Astrocyte of the spinal cord (primary cell): ENCODE measurements at regions not wholly inside any gene's neighbourhood (a gene's known extent, or its start where the extent isn't known, plus 50 kb on each side); places are given as distances from the start of the nearest gene placed in this dataset.

Experiments used
- DNase-seq: peaks from one replicate; pipeline ENCODE4 v3.0.0; 2011; ENCODE audit warnings: low read depth, low spot score
- H3K4me3 ChIP-seq: 2 replicates; pipeline ENCODE4 v1.5.1; 2011; ENCODE audit warnings: low read depth, mild to moderate bottlenecking, low read length, moderate library complexity
- in situ Hi-C: cut with HindIII; loops from 2 replicates; pipeline ENCODE4 v1.10.0; 2017; ENCODE audit warnings: low sequenced_read_pairs
- TF ChIP-seq, protein P1 (sequence below): IDR thresholded peaks from 2 replicates; pipeline ENCODE4 v1.5.1; 2012; ENCODE audit warnings: low read depth, mild to moderate bottlenecking, low read length, inconsistent platforms

- H3K4me3 ChIP-seq, result no peak overlapping the region
- in situ Hi-C loops, result no loop called here
- DNase-seq, result no peak
- TF ChIP-seq, protein P1, sequence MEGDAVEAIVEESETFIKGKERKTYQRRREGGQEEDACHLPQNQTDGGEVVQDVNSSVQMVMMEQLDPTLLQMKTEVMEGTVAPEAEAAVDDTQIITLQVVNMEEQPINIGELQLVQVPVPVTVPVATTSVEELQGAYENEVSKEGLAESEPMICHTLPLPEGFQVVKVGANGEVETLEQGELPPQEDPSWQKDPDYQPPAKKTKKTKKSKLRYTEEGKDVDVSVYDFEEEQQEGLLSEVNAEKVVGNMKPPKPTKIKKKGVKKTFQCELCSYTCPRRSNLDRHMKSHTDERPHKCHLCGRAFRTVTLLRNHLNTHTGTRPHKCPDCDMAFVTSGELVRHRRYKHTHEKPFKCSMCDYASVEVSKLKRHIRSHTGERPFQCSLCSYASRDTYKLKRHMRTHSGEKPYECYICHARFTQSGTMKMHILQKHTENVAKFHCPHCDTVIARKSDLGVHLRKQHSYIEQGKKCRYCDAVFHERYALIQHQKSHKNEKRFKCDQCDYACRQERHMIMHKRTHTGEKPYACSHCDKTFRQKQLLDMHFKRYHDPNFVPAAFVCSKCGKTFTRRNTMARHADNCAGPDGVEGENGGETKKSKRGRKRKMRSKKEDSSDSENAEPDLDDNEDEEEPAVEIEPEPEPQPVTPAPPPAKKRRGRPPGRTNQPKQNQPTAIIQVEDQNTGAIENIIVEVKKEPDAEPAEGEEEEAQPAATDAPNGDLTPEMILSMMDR, result no peak
These were observed 63.3 kb upstream of the EXOC2 start for GRCh38 chr6:756224-756623.

GRCh38 chr6:754202-754601 is 61.3 kb upstream of the EXOC2 start:
- TF ChIP-seq, protein P1, result no peak
- DNase-seq, result no peak
- in situ Hi-C loops, result no loop called here
- H3K4me3 ChIP-seq, result no peak overlapping the region

- in situ Hi-C loops, result no loop called here
- TF ChIP-seq, protein P1, result no peak
- no peak for DNase-seq
- H3K4me3 ChIP-seq, result no peak overlapping the region
These were observed 60.5 kb upstream of the EXOC2 start for GRCh38 chr6:753486-753885.

DNA sequence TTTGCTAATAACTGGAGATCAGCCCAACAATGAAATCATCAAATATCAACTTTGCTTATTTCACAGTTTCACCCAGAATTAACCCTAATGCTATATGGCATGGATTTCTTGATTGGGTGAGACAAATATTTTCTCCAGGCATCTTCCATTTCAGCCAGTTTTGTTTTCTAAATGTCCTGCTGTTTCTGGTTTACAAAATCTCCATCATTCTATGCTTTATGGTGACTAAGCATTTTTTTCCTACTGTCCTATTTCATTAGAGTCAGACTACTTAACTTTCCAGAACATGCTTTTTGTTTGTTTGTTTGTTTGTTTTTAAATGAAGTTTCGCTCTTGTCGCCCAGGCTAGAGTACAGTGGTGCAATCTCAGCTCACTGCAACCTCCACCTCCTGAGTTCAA is 59.5 kb upstream of the EXOC2 start:
- no peak for DNase-seq
- in situ Hi-C loops, result no loop called here
- TF ChIP-seq, protein P1, result no peak
- no peak overlapping the region for H3K4me3 ChIP-seq

DNA sequence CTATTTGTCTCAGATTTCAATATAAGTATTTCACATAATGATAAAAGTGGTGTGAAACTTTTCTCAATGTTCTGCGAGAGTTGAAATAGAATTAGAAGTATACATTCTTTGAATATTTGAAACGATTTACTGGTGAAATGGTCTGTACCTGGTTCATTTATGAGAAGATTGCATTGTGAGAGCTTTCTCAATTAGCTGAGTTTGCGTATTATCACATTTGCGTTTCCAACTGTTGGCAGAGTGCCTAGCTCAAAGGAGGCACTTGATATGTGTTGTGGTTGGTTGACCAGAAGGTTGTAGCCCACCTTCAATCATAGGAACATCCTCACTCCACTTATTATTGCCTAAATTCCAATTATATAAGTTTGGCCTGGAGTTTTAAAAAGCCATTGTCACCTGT is 58.8 kb upstream of the EXOC2 start:
- TF ChIP-seq, protein P1, result no peak
- in situ Hi-C loops, result no loop called here
- DNase-seq, result no peak
- H3K4me3 ChIP-seq, result no peak overlapping the region

GRCh38 chr6:747921-748320 is 55.0 kb upstream of the EXOC2 start:
- H3K4me3 ChIP-seq, result no peak overlapping the region
- TF ChIP-seq, protein P1, result no peak
- in situ Hi-C loops, result no loop called here
- DNase-seq, result no peak

DNA sequence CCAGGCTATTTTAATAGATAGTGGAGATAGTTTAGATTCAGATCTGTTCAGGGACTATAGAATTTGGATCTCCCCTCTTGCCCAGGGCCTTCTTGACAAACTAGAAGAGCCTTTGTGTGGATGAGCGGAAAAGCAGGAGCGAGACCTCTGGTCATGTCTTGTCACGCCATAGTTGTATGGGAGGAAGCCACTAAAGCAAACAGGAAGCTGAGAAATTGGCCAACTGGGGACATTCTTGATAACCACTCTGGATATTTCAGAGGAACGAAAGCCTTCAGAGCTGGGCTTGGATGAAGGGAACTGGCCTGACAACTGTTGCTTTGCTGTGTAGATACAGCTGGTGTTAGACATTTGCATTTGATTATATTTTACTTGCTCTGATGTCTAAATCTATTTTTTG is 54.1 kb upstream of the EXOC2 start:
- DNase-seq, result no peak
- no peak overlapping the region for H3K4me3 ChIP-seq
- TF ChIP-seq, protein P1, result no peak
- in situ Hi-C loops, result no loop called here
